Prostate gland (tissue), 2 donors: ENCODE measurements at regions not wholly inside any gene's neighbourhood (a gene's known extent, or its start where the extent isn't known, plus 50 kb on each side); places are given as distances from the start of the nearest gene placed in this dataset. TPM values are rescaled to one million over a fixed set of nuclear protein-coding genes. Genes with fewer than 3 reads are reported as not detected.

Experiments used
- DNase-seq: peaks from one replicate; pipeline ENCODE4 v3.0.0-alpha.2; 2019; ENCODE audit warnings: low spot score
- H3K27ac ChIP-seq, 2 donors: fragments of 200-600 bp; sonication (generic); 2 replicates each; pipeline ENCODE4 v1.5.1; 2017 to 2019
- H3K27me3 ChIP-seq: fragments of 200-600 bp; sonication (generic); replicated peaks from 2 replicates; pipeline ENCODE4 v1.5.1; 2019; ENCODE audit not compliant: insufficient read depth
- H3K36me3 ChIP-seq, 2 donors: fragments of 200-600 bp; sonication (generic); 1 replicate in 1 of 2; 2 replicates in 1 of 2; pipeline versions ENCODE4 v1.5.1 to v1.8.1; 2017 to 2019
- H3K4me1 ChIP-seq: fragments of 200-600 bp; sonication (generic); replicated peaks from 2 replicates; pipeline ENCODE4 v1.5.1; 2019
- H3K4me3 ChIP-seq, 2 donors: fragments of 200-600 bp; sonication (generic); 2 replicates each; pipeline ENCODE4 v1.5.1; 2017 to 2019
- H3K9me3 ChIP-seq: fragments of 200-600 bp; sonication (generic); 2 replicates; pipeline ENCODE4 v1.5.1; 2017
- POLR2A ChIP-seq: fragments of 450-650 bp; IDR thresholded peaks from one replicate; pipeline ENCODE4 v1.6.1; 2016; ENCODE audit warnings: antibody characterized with exemption, mild to moderate bottlenecking
- POLR2AphosphoS5 ChIP-seq: sonication (generic); formaldehyde crosslinking; IDR thresholded peaks from one replicate; pipeline ENCODE4 v1.6.1; 2017; ENCODE audit warnings: antibody characterized with exemption
- WGBS: methylation state at CpG from one replicate; pipeline ENCODE4 v1.1.5; 2018; 5-methylcytosine and 5-hydroxymethylcytosine counted together
- intact Hi-C: fragments of 100-400 bp; cut with DNase I; formaldehyde crosslinking; loops from one replicate; pipeline ENCODE4 v1.14.2; 2022
- microRNA counts, 2 donors: library from miRNA; unstranded; fragments of <30 nt; microRNA quantifications; one replicate each; lab custom pipeline; 2016 to 2017
- microRNA-seq: library from miRNA; unstranded; fragments of <30 nt; microRNA quantifications from one replicate; pipeline ENCODE4, GENCODE V29; 2016
- small RNA-seq, 2 donors: library from RNA; depleted of rRNA; stranded (forward); fragments of <200 nt; gene quantifications; one replicate each; pipeline ENCODE3, GENCODE V24; 2016
- TF ChIP-seq, protein P1 (sequence below), 4 experiments: fragments of 200-600 bp in 2 of 4; fragments of 450-650 bp in 2 of 4; sonication (generic) in 2 of 4; IDR thresholded peaks; 1 replicate in 3 of 4; 2 replicates in 1 of 4; pipeline ENCODE4 v1.5.1; 2016 to 2019; ENCODE audit warnings: antibody characterized with exemption in 4 of 4, mild to moderate bottlenecking in 2 of 4, moderate library complexity in 2 of 4

DNA sequence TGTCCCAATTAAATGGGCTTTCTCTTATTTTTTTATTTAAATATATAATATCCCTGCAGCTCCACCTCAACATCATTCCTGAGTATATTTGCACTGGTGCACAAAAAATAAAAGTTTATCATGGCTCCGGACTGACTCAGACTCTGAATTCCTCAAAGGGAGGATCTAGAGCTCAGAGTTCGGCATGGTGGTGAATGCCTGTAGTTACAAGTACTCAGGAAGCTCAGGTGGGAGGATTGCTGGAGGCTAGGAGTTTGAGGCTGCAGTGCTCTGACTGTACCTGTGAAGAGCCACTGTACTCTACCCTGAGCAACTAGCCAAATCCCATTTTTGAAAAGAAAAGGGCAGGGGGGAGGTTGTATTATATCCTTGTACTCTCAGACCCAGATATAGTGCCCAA, 52.8 kb upstream of the NRXN1 start:
- intact Hi-C loops: no loop called here
- H3K27ac ChIP-seq: no peak overlapping the region
- H3K4me3 ChIP-seq: no peak overlapping the region
- no peaks in the 10 kb centered on the region for H3K9me3 ChIP-seq
- no peak for TF ChIP-seq POLR2AphosphoS5
- TF ChIP-seq, protein P1, sequence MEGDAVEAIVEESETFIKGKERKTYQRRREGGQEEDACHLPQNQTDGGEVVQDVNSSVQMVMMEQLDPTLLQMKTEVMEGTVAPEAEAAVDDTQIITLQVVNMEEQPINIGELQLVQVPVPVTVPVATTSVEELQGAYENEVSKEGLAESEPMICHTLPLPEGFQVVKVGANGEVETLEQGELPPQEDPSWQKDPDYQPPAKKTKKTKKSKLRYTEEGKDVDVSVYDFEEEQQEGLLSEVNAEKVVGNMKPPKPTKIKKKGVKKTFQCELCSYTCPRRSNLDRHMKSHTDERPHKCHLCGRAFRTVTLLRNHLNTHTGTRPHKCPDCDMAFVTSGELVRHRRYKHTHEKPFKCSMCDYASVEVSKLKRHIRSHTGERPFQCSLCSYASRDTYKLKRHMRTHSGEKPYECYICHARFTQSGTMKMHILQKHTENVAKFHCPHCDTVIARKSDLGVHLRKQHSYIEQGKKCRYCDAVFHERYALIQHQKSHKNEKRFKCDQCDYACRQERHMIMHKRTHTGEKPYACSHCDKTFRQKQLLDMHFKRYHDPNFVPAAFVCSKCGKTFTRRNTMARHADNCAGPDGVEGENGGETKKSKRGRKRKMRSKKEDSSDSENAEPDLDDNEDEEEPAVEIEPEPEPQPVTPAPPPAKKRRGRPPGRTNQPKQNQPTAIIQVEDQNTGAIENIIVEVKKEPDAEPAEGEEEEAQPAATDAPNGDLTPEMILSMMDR (IDR thresholded peaks at IDR 0.05): no peak
- TF ChIP-seq POLR2A: no peak
- no peak for DNase-seq
- no peaks in the 10 kb centered on the region for H3K36me3 ChIP-seq
- no peaks in the 10 kb centered on the region for H3K4me1 ChIP-seq
- no peaks in the 10 kb centered on the region for H3K27me3 ChIP-seq
- WGBS: 85% methylated on average over 2 of the region's 2 CpGs

MicroRNAs in the stretch of these regions (microRNA counts, 767-probe panel; counts per million panel counts)
- microRNA hsa-miR-4431 (lab: Ali Mortazavi, UCI): 431 to 1,408 counts per million in 2 donors

Small RNA genes in the stretch of these regions (microRNA-seq; reads per million reads assigned to microRNA genes)
- not detected for gene MIR4431

Small RNA genes in the stretch of these regions (small RNA-seq; reads per million reads assigned to genes)
- gene AC010967.3: 0 reads per million in 2 donors
- 0 reads per million in 2 donors for gene AC069157.1
- gene AC097463.2: 0 reads per million in 2 donors
- gene CRYGGP: 0 reads per million in 2 donors
- gene MIR4431: 0 reads per million in 2 donors
- 0 reads per million in 2 donors for gene RF00019
- 0 reads per million in 2 donors for gene RF00424
- gene RNU6-997P: 0 reads per million in 2 donors
